Stomach (tissue), 4 donors: ENCODE measurements at regions not wholly inside any gene's neighbourhood (a gene's known extent, or its start where the extent isn't known, plus 50 kb on each side); places are given as distances from the start of the nearest gene placed in this dataset.

ENCODE experiments used
- EP300 ChIP-seq: sonication (generic); formaldehyde crosslinking; IDR thresholded peaks from one replicate; pipeline ENCODE4 v1.6.1; 2017; ENCODE audit warnings: antibody characterized with exemption
- POLR2A ChIP-seq, 4 donors: fragments of 450-650 bp; IDR thresholded peaks; one replicate each; pipeline ENCODE4 v1.6.1; 2016; ENCODE audit warnings: antibody characterized with exemption in 4 of 4, control low read depth in 2 of 4, mild to moderate bottlenecking in 1 of 4, moderate library complexity in 1 of 4
- POLR2AphosphoS5 ChIP-seq, 3 donors: sonication (generic); formaldehyde crosslinking; IDR thresholded peaks; one replicate each; pipeline ENCODE4 v1.6.1; 2016; ENCODE audit warnings: antibody characterized with exemption in 3 of 3
- TF ChIP-seq, protein P1 (sequence below), 7 experiments: fragments of 450-650 bp in 4 of 7; fragments of 200-600 bp in 3 of 7; sonication (generic) in 3 of 7; IDR thresholded peaks; one replicate each; pipeline ENCODE4 v1.5.1; 2016 to 2019; ENCODE audit warnings: antibody characterized with exemption in 7 of 7, control low read depth in 2 of 7, mild to moderate bottlenecking in 1 of 7

DNA sequence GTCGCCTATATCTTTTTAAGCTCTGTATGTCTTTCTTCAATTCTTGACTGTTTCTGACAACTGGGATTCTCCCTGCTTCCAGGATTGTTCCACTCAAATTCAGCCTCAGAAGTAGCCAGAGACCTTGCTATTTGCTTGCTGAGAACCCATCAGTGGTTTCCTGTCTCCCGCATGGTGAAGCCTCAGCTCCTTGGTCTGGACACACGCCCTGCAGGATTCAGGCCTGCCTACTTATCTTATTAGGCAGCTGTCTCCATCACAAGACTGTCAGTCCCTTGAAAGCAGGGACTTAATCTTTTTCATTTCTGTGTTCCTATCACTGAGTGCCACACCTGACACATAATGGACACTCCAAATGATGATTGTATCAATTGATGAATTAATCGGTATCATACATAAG, 175.3 kb downstream of the PLPP3 start:
- TF ChIP-seq, protein P1, sequence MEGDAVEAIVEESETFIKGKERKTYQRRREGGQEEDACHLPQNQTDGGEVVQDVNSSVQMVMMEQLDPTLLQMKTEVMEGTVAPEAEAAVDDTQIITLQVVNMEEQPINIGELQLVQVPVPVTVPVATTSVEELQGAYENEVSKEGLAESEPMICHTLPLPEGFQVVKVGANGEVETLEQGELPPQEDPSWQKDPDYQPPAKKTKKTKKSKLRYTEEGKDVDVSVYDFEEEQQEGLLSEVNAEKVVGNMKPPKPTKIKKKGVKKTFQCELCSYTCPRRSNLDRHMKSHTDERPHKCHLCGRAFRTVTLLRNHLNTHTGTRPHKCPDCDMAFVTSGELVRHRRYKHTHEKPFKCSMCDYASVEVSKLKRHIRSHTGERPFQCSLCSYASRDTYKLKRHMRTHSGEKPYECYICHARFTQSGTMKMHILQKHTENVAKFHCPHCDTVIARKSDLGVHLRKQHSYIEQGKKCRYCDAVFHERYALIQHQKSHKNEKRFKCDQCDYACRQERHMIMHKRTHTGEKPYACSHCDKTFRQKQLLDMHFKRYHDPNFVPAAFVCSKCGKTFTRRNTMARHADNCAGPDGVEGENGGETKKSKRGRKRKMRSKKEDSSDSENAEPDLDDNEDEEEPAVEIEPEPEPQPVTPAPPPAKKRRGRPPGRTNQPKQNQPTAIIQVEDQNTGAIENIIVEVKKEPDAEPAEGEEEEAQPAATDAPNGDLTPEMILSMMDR (IDR thresholded peaks at IDR 0.05), result no peak
- no peak for TF ChIP-seq POLR2AphosphoS5 (IDR thresholded peaks at IDR 0.05)
- TF ChIP-seq EP300, result no peak
- TF ChIP-seq POLR2A (IDR thresholded peaks at IDR 0.05), result no peak
